Activated T-helper 9 cell treated with anti-CD3 and anti-CD28 coated beads, Interleukin-2, amount 50 U/mL, for 16 hours (primary cell): ENCODE measurements at regions not wholly inside any gene's neighbourhood (a gene's known extent, or its start where the extent isn't known, plus 50 kb on each side); places are given as distances from the start of the nearest gene placed in this dataset.

ENCODE experiments used
- DNase-seq: peaks from one replicate; pipeline ENCODE4 v3.0.0-alpha.2; 2020; ENCODE audit warnings: low read depth

DNA sequence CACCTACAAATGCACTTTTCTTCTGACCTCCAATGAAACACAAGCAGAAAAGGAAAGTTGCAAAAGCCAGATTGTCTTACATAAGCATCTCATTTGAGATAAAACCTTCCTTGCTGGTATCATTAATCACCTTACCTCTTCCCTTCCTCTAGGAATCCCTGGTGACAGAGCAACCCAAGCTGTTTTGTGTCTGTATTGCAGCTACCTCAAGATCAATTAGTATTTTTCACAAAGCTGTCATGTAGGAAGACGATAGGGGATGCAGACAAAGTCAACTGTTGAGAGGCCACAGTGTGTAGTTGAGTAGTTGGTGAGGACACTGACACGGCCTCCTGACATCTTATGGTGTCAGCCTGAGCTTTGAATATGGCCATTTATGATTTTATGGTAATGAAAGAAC, 339.1 kb upstream of the SLC10A2 start:
- DNase-seq: no peak

- no peak for DNase-seq
Observed at GRCh38 chr13:103403814-103404213, 337.6 kb upstream of the SLC10A2 start.

DNA sequence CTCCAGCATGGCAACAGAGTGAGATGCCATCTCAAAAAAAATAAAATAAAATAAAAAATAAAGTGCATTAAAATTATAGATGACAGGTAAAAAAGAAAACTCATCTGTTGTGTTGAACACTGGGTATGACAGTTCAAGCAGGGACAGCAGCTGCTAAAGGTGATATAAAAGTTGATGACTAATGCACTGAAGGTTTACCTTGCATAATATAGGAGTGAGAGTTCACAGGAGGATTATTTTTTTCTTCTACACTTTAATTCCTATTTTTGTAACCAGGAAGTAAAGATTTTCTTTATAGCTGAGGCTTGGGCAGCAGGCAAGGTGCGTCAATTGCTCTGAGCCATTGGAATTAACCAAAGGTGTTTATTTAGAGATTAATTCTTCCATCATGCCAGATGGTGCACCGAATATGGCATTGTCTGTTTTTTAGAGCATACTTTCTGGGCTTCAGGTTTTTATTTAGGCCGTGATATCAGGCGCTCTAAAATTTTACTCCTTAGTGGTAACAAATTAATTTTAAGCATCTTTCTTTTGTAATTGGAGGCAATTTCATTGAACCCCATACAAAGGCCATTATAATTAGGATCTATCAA, 337.0 kb upstream of the SLC10A2 start:
- no peak for DNase-seq

- DNase-seq: no peak
Observed at GRCh38 chr13:103395139-103395538, 328.9 kb upstream of the SLC10A2 start.

GRCh38 chr13:103394618-103395017, 328.4 kb upstream of the SLC10A2 start:
- DNase-seq: no peak

GRCh38 chr13:103391936-103392335, 325.7 kb upstream of the SLC10A2 start:
- no peak for DNase-seq

- DNase-seq: no peak
Observed at GRCh38 chr13:103388839-103389238, 322.6 kb upstream of the SLC10A2 start.

DNA sequence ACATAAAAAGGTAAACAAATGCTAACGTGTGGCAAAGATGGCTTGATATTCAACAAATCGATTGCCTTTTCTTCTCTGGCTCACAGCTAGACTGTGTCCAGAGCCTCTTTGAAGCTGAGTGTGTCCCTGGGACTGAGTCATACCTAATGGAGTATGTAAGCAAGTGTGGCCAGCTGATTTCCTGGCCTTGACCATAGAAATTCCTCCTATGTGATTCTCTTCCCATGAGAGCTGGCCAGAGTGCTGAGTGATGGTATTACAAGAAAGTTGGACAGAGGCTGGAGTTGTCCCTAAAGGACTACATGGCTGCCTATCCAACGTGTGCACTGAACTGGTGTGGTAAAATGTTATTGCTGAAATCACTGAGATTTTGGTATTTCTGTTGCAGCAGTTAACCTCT, 320.1 kb upstream of the SLC10A2 start:
- DNase-seq: no peak

DNA sequence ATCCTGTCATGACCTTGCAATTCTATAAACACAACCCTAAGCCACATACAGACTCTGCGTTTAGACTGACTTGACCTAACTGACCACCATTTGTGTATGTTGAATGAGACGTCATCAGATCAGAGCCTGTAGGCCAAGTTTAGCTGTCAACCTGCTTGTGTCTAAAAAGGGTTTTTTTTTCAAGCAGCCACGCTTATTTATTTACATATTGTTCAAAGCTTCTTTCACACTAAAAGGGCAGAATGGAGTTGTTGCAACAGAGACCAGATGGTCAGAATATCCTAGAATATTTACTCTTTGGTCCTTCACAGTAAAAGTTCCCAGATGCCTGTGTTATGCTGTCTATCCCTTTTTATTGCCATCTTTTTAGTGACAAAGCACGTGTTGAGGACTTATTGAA, 307.7 kb upstream of the SLC10A2 start:
- no peak for DNase-seq

DNA sequence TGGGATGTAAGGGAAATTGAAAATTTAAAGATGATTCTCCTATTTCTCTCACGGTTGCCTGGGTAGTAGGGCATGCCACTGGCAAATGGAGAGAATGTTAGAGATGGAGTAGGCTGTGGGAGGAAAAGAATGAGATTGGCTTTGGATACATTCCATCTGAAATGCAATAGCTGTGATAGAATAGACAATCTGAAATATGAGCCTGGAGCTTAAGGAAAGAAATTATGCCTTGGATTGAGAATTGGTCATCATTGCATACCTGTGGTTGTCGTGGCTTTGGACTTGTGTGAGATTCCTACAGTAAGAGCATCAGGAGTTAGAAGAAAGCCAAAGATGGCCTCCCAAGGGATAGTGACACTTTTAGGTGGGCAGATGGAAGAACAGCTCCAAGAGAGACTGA, 305.1 kb upstream of the SLC10A2 start:
- no peak for DNase-seq

- DNase-seq: no peak
Observed at GRCh38 chr13:103370790-103371189, 304.6 kb upstream of the SLC10A2 start.

DNA sequence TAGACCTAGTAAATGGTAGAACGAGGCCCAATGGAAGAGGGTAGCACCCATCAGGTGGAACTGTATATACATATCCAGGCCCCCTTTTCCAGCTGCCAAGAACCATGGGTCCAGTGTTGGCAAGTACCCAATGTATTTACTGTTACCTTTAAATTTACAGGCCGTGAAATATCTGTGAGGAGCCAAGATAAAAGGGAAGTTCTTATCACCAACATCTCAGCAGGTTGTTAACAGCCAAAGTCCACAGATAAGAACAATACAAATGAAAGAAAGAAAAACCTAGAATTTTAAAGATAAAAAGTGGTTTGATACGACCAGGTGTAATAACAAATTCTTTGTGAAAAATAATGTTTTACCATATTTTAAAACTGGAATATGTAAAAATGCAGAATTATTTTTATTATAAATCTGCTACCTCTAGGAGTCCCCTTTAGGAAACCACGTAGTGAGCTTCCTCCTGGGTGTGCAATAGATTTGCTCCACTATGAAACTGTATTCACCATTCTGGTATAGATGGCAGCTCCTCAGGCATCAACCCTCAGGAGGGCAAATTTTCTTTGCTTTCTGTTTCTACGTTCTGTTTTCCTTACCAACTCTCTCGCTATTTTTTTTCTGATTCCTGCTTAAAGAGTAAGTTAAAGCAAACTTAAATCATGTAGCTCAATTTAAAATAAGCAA, 292.2 kb upstream of the SLC10A2 start:
- DNase-seq: no peak

GRCh38 chr13:103356226-103356864, 290.1 kb upstream of the SLC10A2 start:
- DNase-seq: no peak

DNA sequence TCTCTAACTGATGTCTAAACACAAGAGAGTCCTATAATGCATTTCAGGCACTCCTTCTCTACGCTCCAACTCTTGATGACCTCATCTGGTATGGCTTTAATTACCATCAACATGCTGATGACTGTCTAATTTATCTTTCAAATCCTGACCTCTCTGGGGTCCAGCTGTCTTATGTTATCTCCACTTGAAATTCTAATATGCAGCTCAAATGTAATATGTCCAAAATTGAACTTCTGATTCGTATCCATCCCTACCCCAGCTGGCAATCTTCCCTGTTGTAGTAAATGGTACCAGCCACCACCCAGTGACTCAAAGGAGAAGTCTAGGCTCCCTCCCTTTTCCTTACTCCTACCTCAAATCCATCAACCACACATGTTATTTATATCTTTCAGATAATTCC, 288.0 kb upstream of the SLC10A2 start:
- DNase-seq: no peak

GRCh38 chr13:103351035-103351828, 285.0 kb upstream of the SLC10A2 start:
- no peak for DNase-seq

GRCh38 chr13:103350147-103350546, 283.9 kb upstream of the SLC10A2 start:
- no peak for DNase-seq

- no peak for DNase-seq
Observed at GRCh38 chr13:103349211-103349980, 283.2 kb upstream of the SLC10A2 start.

GRCh38 chr13:103335241-103335640, 269.0 kb upstream of the SLC10A2 start:
- no peak for DNase-seq

DNA sequence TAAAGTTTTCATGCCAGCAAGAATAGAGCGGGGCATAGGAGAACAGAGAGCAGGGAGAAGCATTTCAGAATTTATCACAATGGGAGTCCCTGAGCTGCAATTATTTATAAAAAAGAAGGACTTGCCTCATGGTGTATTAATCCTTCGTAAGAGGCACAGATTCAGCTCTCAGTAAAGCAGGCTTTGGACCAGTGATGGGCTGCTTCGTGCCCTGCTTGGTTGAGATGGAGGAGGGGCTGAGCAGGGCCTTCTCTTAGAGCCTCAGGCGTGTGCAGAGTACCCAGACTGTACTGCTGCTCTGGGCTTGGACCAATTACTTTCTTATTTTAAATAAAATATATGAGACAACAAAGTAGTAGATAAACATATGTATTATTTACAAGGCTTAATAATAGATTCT, 265.7 kb upstream of the SLC10A2 start:
- no peak for DNase-seq

DNA sequence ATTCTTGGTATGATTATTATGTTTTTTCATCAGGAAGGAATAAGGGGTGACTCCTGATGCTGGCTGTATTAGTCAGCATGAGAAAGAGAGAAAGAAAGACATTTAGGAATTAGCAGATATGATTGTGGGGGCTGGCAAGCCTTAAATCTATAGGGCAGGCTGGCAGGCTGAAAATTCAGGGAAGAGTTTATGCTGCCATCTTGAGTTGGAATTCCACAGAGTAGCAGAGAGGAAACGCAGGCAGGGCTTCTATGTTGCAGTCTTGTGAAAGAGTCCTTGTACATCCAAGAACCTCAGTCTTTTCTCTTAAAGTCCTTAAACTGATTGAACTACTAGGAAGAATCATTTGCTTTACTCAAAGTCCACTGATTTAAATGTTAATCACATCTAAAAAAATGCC, 262.7 kb upstream of the SLC10A2 start:
- DNase-seq: no peak

- DNase-seq: no peak
Observed at GRCh38 chr13:103326326-103326725, 260.1 kb upstream of the SLC10A2 start.

- no peak for DNase-seq
Observed at GRCh38 chr13:103325672-103326071, 259.5 kb upstream of the SLC10A2 start.
